ENCODE measurements at regions not wholly inside any gene's neighbourhood (a gene's known extent, or its start where the extent isn't known, plus 50 kb on each side); places are given as distances from the start of the nearest gene placed in this dataset.

- TF ChIP-seq CTCF (IDR thresholded peaks at IDR 0.05; ENCODE audit: low read length) (no peak), EZH2phosphoT487 (IDR thresholded peaks at IDR 0.05; ENCODE audit: low read length) (no peak), EZH2 (optimal IDR thresholded peaks at IDR 0.05; ENCODE audit: low read depth, low read length) (no peak)
These were observed 626.0 kb downstream of the RNF144B start for GRCh38 chr6:19013026-19013705.

Data from MM.1S (cell line).